Neuronal stem cell (in vitro differentiated cells): ENCODE measurements at regions not wholly inside any gene's neighbourhood (a gene's known extent, or its start where the extent isn't known, plus 50 kb on each side); places are given as distances from the start of the nearest gene placed in this dataset.
A peak's percentile ranks its signal among the peaks of the same experiment; 100 is the strongest.

Experiments
- DNase-seq: peaks from one replicate; pipeline ENCODE4 v3.0.0-alpha.2; 2013; ENCODE audit warnings: low spot score
- H2AFZ ChIP-seq: one replicate; pipeline ENCODE4 v1.6.1; 2013; ENCODE audit warnings: mild to moderate bottlenecking, low read length, inconsistent platforms
- H2AK5ac ChIP-seq: 2 replicates; pipeline ENCODE4 v1.6.1; 2013; ENCODE audit warnings: low read depth, mild to moderate bottlenecking, inconsistent platforms, low read length, moderate library complexity, mixed read lengths
- H2BK120ac ChIP-seq: 2 replicates; pipeline ENCODE4 v1.6.1; 2013; ENCODE audit warnings: low read depth, mild to moderate bottlenecking, inconsistent platforms, low read length, moderate library complexity, mixed read lengths
- H2BK12ac ChIP-seq: one replicate; pipeline ENCODE4 v1.6.1; 2013; ENCODE audit warnings: low read length, inconsistent platforms
- H2BK15ac ChIP-seq: 2 replicates; pipeline ENCODE4 v1.6.1; 2013; ENCODE audit warnings: mild to moderate bottlenecking, low read length, inconsistent platforms, mixed read lengths
- H2BK5ac ChIP-seq: one replicate; pipeline ENCODE4 v1.6.1; 2013; ENCODE audit warnings: inconsistent platforms, mild to moderate bottlenecking, low read length, moderate library complexity
- H3K14ac ChIP-seq: one replicate; pipeline ENCODE4 v1.6.1; 2013; ENCODE audit warnings: low read length, inconsistent platforms
- H3K18ac ChIP-seq: 2 replicates; pipeline ENCODE4 v1.6.1; 2013; ENCODE audit warnings: low read length, inconsistent platforms
- H3K23ac ChIP-seq: 2 replicates; pipeline ENCODE4 v1.6.1; 2013; ENCODE audit warnings: low read depth, mild to moderate bottlenecking, mixed read lengths, low read length, inconsistent platforms; ENCODE audit not compliant: poor library complexity
- H3K27ac ChIP-seq: replicated peaks from 3 replicates; pipeline ENCODE4 v1.5.1; 2013; ENCODE audit warnings: low read length, inconsistent platforms
- H3K27me3 ChIP-seq, 3 experiments: 2 replicates each; pipeline ENCODE4 v1.6.1; 2013; ENCODE audit warnings: low read length in 3 of 3, mild to moderate bottlenecking in 2 of 3, inconsistent platforms in 1 of 3, low read depth in 1 of 3, mixed read lengths in 1 of 3, moderate library complexity in 1 of 3; ENCODE audit not compliant: control insufficient read depth in 3 of 3, insufficient read depth in 3 of 3
- H3K36me3 ChIP-seq, 2 donors: replicated peaks in 1 of 2; 2 replicates each; pipeline ENCODE4 v1.6.1; 2013; ENCODE audit warnings: low read length in 2 of 2; ENCODE audit not compliant: control insufficient read depth in 2 of 2, insufficient read depth in 2 of 2
- H3K4ac ChIP-seq: 2 replicates; pipeline ENCODE4 v1.6.1; 2013; ENCODE audit warnings: inconsistent platforms, mild to moderate bottlenecking, low read length, moderate library complexity
- H3K4me1 ChIP-seq, 2 donors: 1 replicate in 1 of 2; 2 replicates in 1 of 2; pipeline ENCODE4 v1.6.1; 2013; ENCODE audit warnings: low read length in 2 of 2, low read depth in 1 of 2; ENCODE audit not compliant: control insufficient read depth in 2 of 2, insufficient read depth in 1 of 2
- H3K4me2 ChIP-seq: one replicate; pipeline ENCODE4 v1.6.1; 2013; ENCODE audit warnings: mild to moderate bottlenecking, low read length, inconsistent platforms; ENCODE audit not compliant: insufficient read depth, poor library complexity, severe bottlenecking
- H3K4me3 ChIP-seq, 2 donors: 2 replicates each; pipeline ENCODE4 v1.5.1; 2013; ENCODE audit warnings: low read length in 2 of 2, mild to moderate bottlenecking in 2 of 2, inconsistent platforms in 1 of 2, moderate library complexity in 1 of 2
- H3K79me1 ChIP-seq: one replicate; pipeline ENCODE4 v1.6.1; 2013; ENCODE audit warnings: low read depth, mild to moderate bottlenecking, inconsistent platforms, low read length, moderate library complexity
- H3K9ac ChIP-seq: one replicate; pipeline ENCODE4 v1.6.1; 2013; ENCODE audit warnings: mild to moderate bottlenecking, low read depth, low read length, inconsistent platforms; ENCODE audit not compliant: poor library complexity
- H3K9me3 ChIP-seq, 2 donors: replicated peaks in 1 of 2; 2 replicates each; pipeline versions ENCODE3 to v1.6.1; 2013; ENCODE audit warnings: low read length in 2 of 2, mild to moderate bottlenecking in 2 of 2, inconsistent platforms in 1 of 2, low read depth in 1 of 2, mixed read lengths in 1 of 2, moderate library complexity in 1 of 2; ENCODE audit not compliant: control insufficient read depth in 2 of 2, insufficient read depth in 1 of 2
- H4K8ac ChIP-seq: one replicate; pipeline ENCODE4 v1.6.1; 2013; ENCODE audit warnings: low read depth, mild to moderate bottlenecking, inconsistent platforms, low read length, moderate library complexity
- H4K91ac ChIP-seq: one replicate; pipeline ENCODE4 v1.6.1; 2013; ENCODE audit warnings: low read length, low read depth, mild to moderate bottlenecking, inconsistent platforms; ENCODE audit not compliant: poor library complexity
- whole genome bisulfite sequencing, 2 donors: extraction: QIAGEN DNeasy Blood & Tissue Kit; methylation state at CpG; one replicate each; pipeline ENCODE4 v1.1.7; 2013; ENCODE audit warnings: missing lambda C conversion rate in 2 of 2, mixed read lengths in 1 of 2; ENCODE audit not compliant: insufficient read length in 2 of 2, insufficient replicate concordance in 1 of 2; ENCODE audit errors: extremely low coverage in 2 of 2; 5-methylcytosine and 5-hydroxymethylcytosine counted together

- Histone ChIP-seq H3K18ac (no peak overlapping the region), H3K4me1 (no peaks in the 10 kb centered on the region)
Observed at GRCh38 chr7:159271781-159272180, 127.1 kb upstream of the VIPR2 start.

GRCh38 chr7:159269745-159270144 lies 125.1 kb upstream of the VIPR2 start:
- H2BK12ac ChIP-seq: no peak overlapping the region
- H3K27ac ChIP-seq: no peak overlapping the region
- H2BK120ac ChIP-seq: no peak overlapping the region
- H3K9ac ChIP-seq: no peak overlapping the region
- no peak overlapping the region for H4K91ac ChIP-seq
- no peak overlapping the region for H2BK15ac ChIP-seq
- H2AFZ ChIP-seq: no peak overlapping the region
- no peak overlapping the region for H3K18ac ChIP-seq
- no peak overlapping the region for H2BK5ac ChIP-seq
- H3K79me1 ChIP-seq: no peaks in the 10 kb centered on the region
- WGBS, 2 donors: no CpG with 5 or more reads among the region's 3 CpGs
- DNase-seq: no peak
- no peak overlapping the region for H3K4me3 ChIP-seq
- H3K23ac ChIP-seq: no peak overlapping the region
- H3K4me1 ChIP-seq: no peaks in the 10 kb centered on the region
- H3K36me3 ChIP-seq: peaks cover 0 to 2% of the 10 kb centered on the region in 2 donors
- H3K9me3 ChIP-seq: peaks cover 0 to 14% of the 10 kb centered on the region in 2 donors
- H2AK5ac ChIP-seq: no peak overlapping the region
- H3K27me3 ChIP-seq: no peaks in the 10 kb centered on the region
- no peak overlapping the region for H3K4ac ChIP-seq
- H3K14ac ChIP-seq: no peak overlapping the region
- H4K8ac ChIP-seq: no peak overlapping the region
- no peak overlapping the region for H3K4me2 ChIP-seq

More at GRCh38 chr7:159271781-159272180, 127.1 kb upstream of the VIPR2 start:
- Histone ChIP-seq H2BK5ac (no peak overlapping the region), H3K4me2 (no peak overlapping the region), H4K91ac (no peak overlapping the region), H3K4ac (no peak overlapping the region), H3K79me1 (no peaks in the 10 kb centered on the region), H3K4me3 (no peak overlapping the region), H4K8ac (no peak overlapping the region), H3K27ac (no peak overlapping the region), H2AK5ac (no peak overlapping the region), H3K23ac (no peak overlapping the region), H3K36me3 (peaks cover 0 to 2% of the 10 kb centered on the region in 2 donors), H3K14ac (no peak overlapping the region), H3K27me3 (no peaks in the 10 kb centered on the region), H3K9ac (no peak overlapping the region), H2AFZ (no peak overlapping the region), H2BK120ac (no peak overlapping the region), H3K9me3 (peaks cover 0 to 16% of the 10 kb centered on the region in 2 donors), H2BK15ac (no peak overlapping the region), H2BK12ac (no peak overlapping the region)
- no CpG with 5 or more reads among the region's 1 CpG for WGBS, 2 donors
- no peak for DNase-seq

- Histone ChIP-seq H2BK12ac (no peak overlapping the region), H2BK5ac (no peak overlapping the region), H3K23ac (no peak overlapping the region), H3K9ac (no peak overlapping the region), H2BK15ac (no peak overlapping the region), H3K36me3 (no peaks in the 10 kb centered on the region), H4K91ac (no peak overlapping the region), H3K4me2 (no peak overlapping the region), H3K79me1 (no peaks in the 10 kb centered on the region), H3K9me3 (no peaks in the 10 kb centered on the region), H3K27ac (no peak overlapping the region), H2BK120ac (no peak overlapping the region), H3K27me3 (no peaks in the 10 kb centered on the region), H2AK5ac (no peak overlapping the region), H3K18ac (no peak overlapping the region), H2AFZ (no peak overlapping the region), H3K4ac (no peak overlapping the region), H4K8ac (no peak overlapping the region), H3K14ac (no peak overlapping the region), H3K4me3 (no peak overlapping the region), H3K4me1 (no peaks in the 10 kb centered on the region)
- no peak for DNase-seq
Observed at GRCh38 chr7:159263430-159263829, 118.8 kb upstream of the VIPR2 start.

- Histone ChIP-seq H2BK5ac (no peak overlapping the region), H3K79me1 (no peaks in the 10 kb centered on the region), H3K27me3 (no peaks in the 10 kb centered on the region), H2AFZ (no peak overlapping the region), H3K4me2 (no peak overlapping the region), H2BK120ac (no peak overlapping the region), H4K8ac (no peak overlapping the region), H3K4ac (no peak overlapping the region), H2BK12ac (no peak overlapping the region), H3K18ac (no peak overlapping the region), H3K27ac (no peak overlapping the region), H3K36me3 (no peaks in the 10 kb centered on the region), H3K4me1 (no peaks in the 10 kb centered on the region), H3K4me3 (peak overlapping the region in 1 of 2 donors; percentile 3), H4K91ac (no peak overlapping the region), H3K23ac (no peak overlapping the region), H2AK5ac (no peak overlapping the region), H3K9me3 (peaks cover 0 to 19% of the 10 kb centered on the region in 2 donors), H3K9ac (no peak overlapping the region), H2BK15ac (no peak overlapping the region), H3K14ac (no peak overlapping the region)
- no peak for DNase-seq
- WGBS, 2 donors: no CpG with 5 or more reads among the region's 2 CpGs
Observed at GRCh38 chr7:159253657-159254056, 109.0 kb upstream of the VIPR2 start.
